H1 (cell line): ENCODE measurements at regions not wholly inside any gene's neighbourhood (a gene's known extent, or its start where the extent isn't known, plus 50 kb on each side); places are given as distances from the start of the nearest gene placed in this dataset.

ENCODE experiments used
- CHD2 ChIP-seq: IDR thresholded peaks from 2 replicates; pipeline ENCODE4 v1.6.1; 2012; ENCODE audit warnings: low read length, improper control_type of control experiment
- CTCF ChIP-seq, 3 experiments: IDR thresholded peaks; 1 replicate in 2 of 3; 2 replicates in 1 of 3; pipeline versions ENCODE4 v1.5.1 to v1.6.1; 2011; ENCODE audit warnings: low read length in 3 of 3, mild to moderate bottlenecking in 3 of 3, inconsistent platforms in 2 of 3, low read depth in 1 of 3, moderate library complexity in 1 of 3; ENCODE audit not compliant: insufficient read depth in 1 of 3; ENCODE audit errors: control extremely low read depth in 1 of 3
- GTF2F1 ChIP-seq: IDR thresholded peaks from 2 replicates; pipeline ENCODE4 v1.6.1; 2012; ENCODE audit warnings: low read depth, low read length, improper control_type of control experiment, borderline replicate concordance
- JUND ChIP-seq: IDR thresholded peaks from 2 replicates; pipeline ENCODE4 v1.6.1; 2011; ENCODE audit warnings: mild to moderate bottlenecking, improper control_type of control experiment, low read length
- KDM1A ChIP-seq: fragments of 200-600, 300-600 bp; sonication (generic); IDR thresholded peaks from 2 replicates; pipeline ENCODE4 v1.7.1; 2016; ENCODE audit warnings: mild to moderate bottlenecking, low read length, borderline replicate concordance
- POLR2A ChIP-seq, 2 experiments: IDR thresholded peaks; 1 replicate in 1 of 2; 2 replicates in 1 of 2; pipeline ENCODE4 v1.6.1; 2011; ENCODE audit warnings: low read depth in 2 of 2, low read length in 2 of 2, mild to moderate bottlenecking in 2 of 2; ENCODE audit errors: control extremely low read depth in 1 of 2
- POLR2AphosphoS5 ChIP-seq: IDR thresholded peaks from 2 replicates; pipeline ENCODE4 v1.6.1; 2011; ENCODE audit warnings: low read depth, low read length
- SP2 ChIP-seq: IDR thresholded peaks from 2 replicates; pipeline ENCODE4 v1.6.1; 2012; ENCODE audit warnings: mild to moderate bottlenecking, low read length, inconsistent platforms
- YY1 ChIP-seq: IDR thresholded peaks from 2 replicates; pipeline ENCODE4 v1.6.1; 2011; ENCODE audit warnings: low read depth, mild to moderate bottlenecking, low read length

GRCh38 chr1:29875557-29876028 lies 639.3 kb downstream of the PTPRU start:
- no peak for TF ChIP-seq POLR2A (IDR thresholded peaks at IDR 0.05; ENCODE audit: control extremely low read depth in 1 of 2, low read depth in 2 of 2, low read length in 2 of 2)
- no peak for TF ChIP-seq GTF2F1
- no peak for TF ChIP-seq KDM1A
- no peak for TF ChIP-seq YY1
- no peak for TF ChIP-seq CHD2
- no peak for TF ChIP-seq POLR2AphosphoS5
- no peak for TF ChIP-seq SP2
- TF ChIP-seq CTCF (IDR thresholded peaks at IDR 0.05; ENCODE audit: control extremely low read depth in 1 of 3, insufficient read depth in 1 of 3, low read depth in 1 of 3, low read length in 3 of 3): no peak
- TF ChIP-seq JUND: no peak
